ENCODE measurements at regions not wholly inside any gene's neighbourhood (a gene's known extent, or its start where the extent isn't known, plus 50 kb on each side); places are given as distances from the start of the nearest gene placed in this dataset.

- TF ChIP-seq CTCF (IDR thresholded peaks at IDR 0.05) (no peak), POLR2A (IDR thresholded peaks at IDR 0.05) (no peak)
Observed at GRCh38 chr2:52395912-52396311, 1364.0 kb upstream of the NRXN1 start.
